DOHH2 (cell line): ENCODE measurements at regions not wholly inside any gene's neighbourhood (a gene's known extent, or its start where the extent isn't known, plus 50 kb on each side); places are given as distances from the start of the nearest gene placed in this dataset.

Source experiments
- H3F3A ChIP-seq: fragments of 200-600 bp; sonication (generic), shearing (Covaris generic); 2 replicates; pipeline ENCODE4 v1.6.0; 2016; ENCODE audit warnings: antibody characterized with exemption, mild to moderate bottlenecking; ENCODE audit not compliant: control insufficient read depth, insufficient read depth
- H3K27ac ChIP-seq: fragments of 200-600 bp; sonication (generic); 2 replicates; pipeline ENCODE4 v1.5.1; 2014; ENCODE audit warnings: low read depth, mild to moderate bottlenecking, low read length, moderate library complexity
- H3K27me3 ChIP-seq: fragments of 200-600 bp; sonication (generic); 2 replicates; pipeline ENCODE4 v1.6.1; 2014; ENCODE audit warnings: mild to moderate bottlenecking, low read length, mixed read lengths; ENCODE audit not compliant: control insufficient read depth
- H3K36me3 ChIP-seq: fragments of 200-600 bp; sonication (generic); 2 replicates; pipeline ENCODE4 v1.6.1; 2014; ENCODE audit warnings: mild to moderate bottlenecking, low read length, moderate library complexity, mixed read lengths; ENCODE audit not compliant: control insufficient read depth
- H3K4me1 ChIP-seq: fragments of 200-600 bp; sonication (generic); 2 replicates; pipeline ENCODE4 v1.6.1; 2014; ENCODE audit warnings: mild to moderate bottlenecking, low read length, mixed read lengths; ENCODE audit not compliant: control insufficient read depth
- H3K4me2 ChIP-seq: fragments of 200-600 bp; sonication (generic); 2 replicates; pipeline ENCODE4 v1.6.0; 2014; ENCODE audit warnings: mild to moderate bottlenecking, low read length, moderate library complexity
- H3K4me3 ChIP-seq: fragments of 200-600 bp; sonication (generic); 2 replicates; pipeline ENCODE4 v1.5.1; 2014; ENCODE audit warnings: mild to moderate bottlenecking, low read length, mixed read lengths
- H3K79me2 ChIP-seq: fragments of 200-600 bp; sonication (generic); 2 replicates; pipeline ENCODE4 v1.6.1; 2014; ENCODE audit warnings: mild to moderate bottlenecking, low read length, mixed read lengths; ENCODE audit not compliant: control insufficient read depth
- H3K9me2 ChIP-seq: fragments of 200-600 bp; sonication (generic); replicated peaks from 2 replicates; pipeline ENCODE4 v1.6.1; 2014; ENCODE audit warnings: mild to moderate bottlenecking, low read length, mixed read lengths; ENCODE audit not compliant: control insufficient read depth
- H3K9me3 ChIP-seq: fragments of 200-600 bp; sonication (generic); 2 replicates; pipeline ENCODE4 v1.6.1; 2014; ENCODE audit warnings: antibody characterized with exemption, low read length, mixed read lengths; ENCODE audit not compliant: control insufficient read depth, insufficient read depth
- H4K20me1 ChIP-seq: fragments of 200-600 bp; sonication (generic); 2 replicates; pipeline ENCODE4 v1.6.0; 2014; ENCODE audit warnings: low read depth, mild to moderate bottlenecking, antibody characterized with exemption, low read length, moderate library complexity; ENCODE audit not compliant: control insufficient read depth, insufficient read depth
- CTCF ChIP-seq: fragments of 200-600 bp; sonication (generic); IDR thresholded peaks from one replicate; pipeline ENCODE4 v1.5.1; 2014; ENCODE audit warnings: antibody characterized with exemption, mild to moderate bottlenecking, low read depth, low read length; ENCODE audit not compliant: poor library complexity, severe bottlenecking
- EZH2phosphoT487 ChIP-seq: fragments of 200-600 bp; sonication (generic); IDR thresholded peaks from 2 replicates; pipeline ENCODE4 v1.6.1; 2017; ENCODE audit warnings: borderline replicate concordance, mild to moderate bottlenecking, antibody characterized with exemption, low read length, moderate library complexity, mixed read lengths

GRCh38 chr10:78296785-78297184, 263.1 kb downstream of the RPS24 start:
- Histone ChIP-seq H3K4me2 (no peak overlapping the region), H3K36me3 (no peaks in the 10 kb centered on the region), H3K9me2 (no peaks in the 10 kb centered on the region), H3K27ac (no peak overlapping the region), H3K4me1 (peaks cover 9% of the 10 kb centered on the region), H3K9me3 (peaks cover 6% of the 10 kb centered on the region; the same call in 1 of the 2 replicates), H3K79me2 (no peaks in the 10 kb centered on the region), H3K27me3 (no peaks in the 10 kb centered on the region), H4K20me1 (no peaks in the 10 kb centered on the region), H3F3A (0 out of 2 replicates have a peak, but pooled peaks cover 2% of the 10 kb centered on the region), H3K4me3 (no peak overlapping the region)
- TF ChIP-seq EZH2phosphoT487, result no peak
- no peak for TF ChIP-seq CTCF

- Histone ChIP-seq H3K27me3 (no peaks in the 10 kb centered on the region), H3K27ac (no peak overlapping the region), H3K9me3 (peaks cover 6% of the 10 kb centered on the region; the same call in 1 of the 2 replicates), H4K20me1 (no peaks in the 10 kb centered on the region), H3K36me3 (no peaks in the 10 kb centered on the region), H3F3A (0 out of 2 replicates have a peak, but pooled peaks cover 2% of the 10 kb centered on the region), H3K4me2 (no peak overlapping the region), H3K79me2 (no peaks in the 10 kb centered on the region), H3K4me1 (peaks cover 21% of the 10 kb centered on the region), H3K4me3 (no peak overlapping the region), H3K9me2 (no peaks in the 10 kb centered on the region)
- TF ChIP-seq CTCF (no peak), EZH2phosphoT487 (no peak)
Observed at GRCh38 chr10:78297997-78298396, 264.3 kb downstream of the RPS24 start.

- TF ChIP-seq CTCF, result no peak
- TF ChIP-seq EZH2phosphoT487, result no peak
- no peaks in the 10 kb centered on the region for H3K27me3 ChIP-seq
- no peaks in the 10 kb centered on the region for H3K9me2 ChIP-seq
- H3K4me1 ChIP-seq, result peaks cover 26% of the 10 kb centered on the region
- H4K20me1 ChIP-seq, result no peaks in the 10 kb centered on the region
- H3F3A ChIP-seq, result 0 out of 2 replicates have a peak, but pooled peaks cover 2% of the 10 kb centered on the region
- H3K4me2 ChIP-seq, result no peak overlapping the region
- H3K4me3 ChIP-seq, result no peak overlapping the region
- H3K9me3 ChIP-seq, result peaks cover 6% of the 10 kb centered on the region; the same call in 1 of the 2 replicates
- H3K36me3 ChIP-seq, result no peaks in the 10 kb centered on the region
- H3K79me2 ChIP-seq, result no peaks in the 10 kb centered on the region
- H3K27ac ChIP-seq, result no peak overlapping the region
Observed at GRCh38 chr10:78298835-78299234, 265.2 kb downstream of the RPS24 start.
